Esophagus mucosa (tissue), 1 donor: ENCODE measurements at regions not wholly inside any gene's neighbourhood (a gene's known extent, or its start where the extent isn't known, plus 50 kb on each side); places are given as distances from the start of the nearest gene placed in this dataset.

Experiments used
- ATAC-seq: fragments of 200-7000 bp; cut with Tn5 transposase; one replicate; pipeline ENCODE4 v1.9.1; 2020
- donor health status: DM: yes; HTN: yes; CAD: no.

DNA sequence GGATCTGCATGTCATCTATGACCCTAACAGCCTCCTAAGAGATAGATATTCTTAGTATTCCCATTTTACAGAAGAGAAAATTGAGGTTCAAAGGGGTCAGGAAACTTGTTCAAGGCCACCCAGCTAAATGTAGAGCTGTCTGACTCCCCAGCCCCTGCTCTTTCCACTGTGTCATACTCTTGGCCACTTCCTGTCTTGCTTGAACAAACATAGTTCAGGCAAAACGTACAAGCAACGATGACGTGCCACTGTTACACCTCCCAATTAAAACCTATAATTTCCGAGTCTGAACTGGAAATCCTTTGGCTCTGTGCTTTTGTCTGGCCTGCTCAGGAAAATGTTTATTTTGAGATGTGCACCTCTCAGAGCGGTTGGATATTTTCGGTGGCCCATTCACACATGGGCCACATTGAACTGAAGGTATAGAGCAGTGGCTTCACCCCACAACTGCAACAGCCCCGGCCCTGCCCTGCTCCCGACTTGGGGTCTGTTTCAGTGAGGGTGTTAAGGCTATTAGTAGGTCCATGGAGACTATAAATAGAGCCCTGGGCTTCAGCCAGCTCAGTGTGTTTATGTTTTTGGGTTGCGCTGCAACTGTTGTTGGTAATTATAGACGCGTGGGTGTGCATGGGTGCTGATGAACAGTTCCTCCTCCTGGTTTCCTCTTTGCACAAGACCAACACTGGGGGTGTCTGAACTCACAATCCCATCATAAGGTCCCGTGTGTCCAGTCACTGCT is 172.3 kb upstream of the ADO start:
- ATAC-seq: peak; percentile 71

DNA sequence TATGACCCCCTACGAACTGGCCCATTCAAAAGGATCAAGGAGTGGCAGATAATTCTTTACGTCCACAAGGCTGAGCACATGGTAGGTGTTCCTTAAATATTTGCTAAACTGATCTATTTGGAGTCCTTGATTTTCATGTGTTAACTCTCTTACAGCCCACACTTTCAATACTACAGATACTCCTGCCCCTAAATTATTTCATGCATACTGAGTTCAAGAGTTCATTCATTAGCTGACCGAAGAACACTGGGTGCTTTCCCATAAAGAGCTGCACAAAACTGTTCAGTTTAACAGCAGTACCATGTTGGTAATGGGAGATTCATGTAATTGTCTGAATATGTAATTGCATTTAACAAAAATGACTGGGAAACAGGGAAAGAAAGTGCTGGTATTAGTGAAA is 170.5 kb upstream of the ADO start:
- ATAC-seq: no peak

DNA sequence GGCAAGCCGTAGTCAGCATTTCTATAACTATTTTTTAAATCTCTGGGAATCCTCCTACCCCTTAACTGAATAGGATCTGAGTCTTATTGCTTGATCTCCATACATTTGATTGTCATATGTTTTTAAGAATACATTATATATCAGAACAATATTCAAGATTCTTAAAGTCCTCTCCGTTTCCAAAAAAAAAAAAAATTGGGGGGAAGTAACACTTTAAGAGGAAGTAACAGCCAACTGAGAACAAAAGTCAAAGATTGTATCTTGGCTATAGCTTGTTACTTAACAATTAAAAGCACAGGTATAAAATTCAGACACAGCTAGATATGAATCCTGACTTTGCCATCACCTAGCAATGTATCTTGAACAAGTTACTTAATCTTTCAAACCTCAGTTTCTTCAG is 169.9 kb upstream of the ADO start:
- ATAC-seq: no peak

GRCh38 chr10:62635127-62635526 is 169.4 kb upstream of the ADO start:
- no peak for ATAC-seq

DNA sequence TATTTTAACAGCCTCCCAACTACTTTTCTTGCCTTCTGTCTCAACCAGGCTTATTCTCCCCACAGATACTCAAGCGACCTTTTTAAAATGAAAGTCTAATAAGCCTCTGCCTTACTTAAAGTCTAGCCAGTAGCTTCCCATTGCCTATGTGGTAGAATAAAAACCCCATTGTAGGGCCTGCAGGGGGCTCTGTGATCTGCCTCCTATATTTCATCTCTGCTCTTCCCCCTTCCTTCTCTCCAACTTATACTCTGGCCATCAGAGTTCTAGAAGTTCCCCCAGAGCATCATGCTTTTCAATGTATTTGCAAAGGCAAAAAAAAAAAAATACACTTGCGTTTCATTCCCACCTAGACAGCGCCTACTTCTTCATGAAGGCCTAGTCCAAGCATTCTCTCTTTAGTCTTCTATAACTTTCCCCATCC is 167.7 kb upstream of the ADO start:
- no peak for ATAC-seq

DNA sequence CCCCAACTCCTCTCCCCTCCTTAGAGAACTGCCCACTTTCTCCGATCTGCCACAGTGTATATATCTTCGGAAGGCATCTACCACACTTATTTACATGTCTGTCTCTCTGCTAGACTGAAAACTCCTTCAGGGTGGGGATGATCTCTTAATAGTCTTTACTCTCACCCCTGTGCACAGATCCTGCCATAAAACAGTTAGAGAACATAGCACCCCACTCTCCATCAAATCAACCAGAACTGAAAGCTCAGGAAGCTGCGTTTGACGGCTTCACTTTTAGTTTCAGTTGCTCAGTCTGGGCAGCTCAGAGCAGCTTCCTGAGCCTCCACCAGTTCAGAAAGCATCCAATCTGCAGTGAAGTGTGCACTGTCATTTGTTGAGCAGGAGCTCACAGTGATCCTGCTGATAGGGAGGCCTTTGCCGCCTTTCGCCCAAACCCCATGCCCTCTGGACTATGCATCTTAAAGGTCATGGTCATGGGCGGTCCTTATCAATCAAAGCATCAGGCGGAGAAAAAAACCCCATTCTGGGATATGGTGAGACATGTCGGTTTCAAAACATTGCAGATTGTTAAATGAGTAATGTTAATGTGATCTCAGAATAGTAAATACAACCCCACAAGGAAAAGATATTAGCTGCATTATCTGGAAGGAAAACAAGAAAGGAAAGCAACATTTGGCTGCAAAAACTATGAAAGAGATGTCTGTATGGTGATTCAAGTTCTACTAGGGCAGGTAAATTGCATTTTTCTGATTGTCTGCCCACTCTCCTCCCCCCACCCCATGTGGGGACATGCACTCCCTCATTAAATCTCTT is 167.1 kb upstream of the ADO start:
- ATAC-seq: peak; percentile 56

GRCh38 chr10:62638062-62638477 is 166.4 kb upstream of the ADO start:
- ATAC-seq: no peak

GRCh38 chr10:62639144-62639543 is 165.4 kb upstream of the ADO start:
- ATAC-seq: no peak

- no peak for ATAC-seq
These were observed 164.1 kb upstream of the ADO start for GRCh38 chr10:62640411-62640810.

DNA sequence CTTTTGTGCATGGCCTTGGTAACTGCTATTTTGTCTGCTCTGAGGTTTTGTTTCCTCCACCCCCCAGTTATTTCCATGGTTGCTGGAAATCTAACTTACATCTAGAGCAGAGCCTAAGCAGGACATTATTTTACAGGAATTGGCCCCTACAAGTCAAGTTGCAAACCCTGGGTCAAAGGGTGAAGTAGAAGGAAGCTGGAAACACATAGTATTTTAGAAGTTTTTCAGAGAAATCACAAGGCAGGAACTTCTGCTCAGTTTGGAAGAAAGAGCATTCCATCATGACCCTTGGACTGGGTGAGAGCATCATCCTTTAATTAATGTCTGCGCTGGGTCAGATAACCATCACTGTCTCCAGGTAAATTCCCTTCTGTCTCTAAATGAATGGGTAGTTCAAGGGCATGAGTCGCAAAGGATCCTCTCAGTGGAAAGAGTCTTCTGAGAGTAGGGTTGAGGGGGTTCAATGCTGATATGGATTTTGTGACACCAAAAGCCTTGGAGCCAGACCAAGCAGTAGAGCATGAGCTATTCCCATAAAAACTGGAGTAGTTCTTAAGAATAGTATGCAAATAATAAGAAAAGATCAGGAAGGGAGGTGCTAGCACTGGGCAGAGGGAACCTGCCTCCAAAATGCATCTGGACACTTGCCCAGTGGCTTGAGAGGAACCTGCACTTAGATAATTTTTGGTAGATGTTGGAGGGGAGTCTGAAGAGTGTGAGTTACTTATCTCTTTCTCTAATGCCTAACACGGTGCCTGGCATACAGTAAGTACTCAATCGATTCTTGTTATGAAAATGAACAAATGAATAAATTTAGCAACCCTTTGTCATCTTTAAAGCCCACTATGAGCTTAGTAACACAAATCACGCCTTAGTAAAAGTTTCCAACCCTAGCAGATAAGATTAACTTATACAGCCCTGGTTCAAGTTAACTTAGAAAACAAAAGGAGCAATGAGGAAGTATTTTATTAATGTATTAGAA is 160.6 kb upstream of the ADO start:
- no peak for ATAC-seq

DNA sequence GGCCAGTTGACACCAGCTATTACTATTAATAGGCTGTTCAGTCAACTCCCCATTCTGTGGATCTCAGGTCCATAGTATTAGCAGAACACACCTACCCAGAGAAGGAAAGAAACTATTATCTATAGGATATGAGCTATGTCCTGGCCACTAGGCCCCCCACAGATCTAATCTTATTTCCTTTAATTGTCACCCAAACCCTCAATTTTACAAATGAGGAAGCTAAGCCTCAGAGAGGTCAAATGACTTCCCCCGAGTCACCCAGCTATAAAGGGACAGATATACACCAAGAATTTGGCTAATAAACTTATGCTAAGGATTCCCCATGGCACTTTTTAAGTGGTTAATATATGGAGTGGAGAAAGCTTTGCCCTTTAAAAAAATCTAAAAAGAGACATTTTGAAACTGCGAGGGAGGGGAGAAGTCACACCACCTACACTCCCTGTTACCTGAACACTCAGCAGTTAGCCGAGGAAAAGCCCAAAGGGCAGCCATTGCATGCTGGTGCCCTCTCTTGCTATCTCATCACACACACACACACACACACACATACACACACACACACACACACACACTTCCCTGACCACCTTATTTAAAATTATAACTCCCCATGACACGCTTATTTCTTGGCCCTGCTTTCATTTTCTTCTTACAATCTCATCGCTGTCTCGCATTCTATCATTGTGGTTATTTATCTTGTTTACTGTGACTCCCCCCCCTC is 157.0 kb upstream of the ADO start:
- no peak for ATAC-seq

- no peak for ATAC-seq
These were observed 155.6 kb upstream of the ADO start for GRCh38 chr10:62648921-62649320.

DNA sequence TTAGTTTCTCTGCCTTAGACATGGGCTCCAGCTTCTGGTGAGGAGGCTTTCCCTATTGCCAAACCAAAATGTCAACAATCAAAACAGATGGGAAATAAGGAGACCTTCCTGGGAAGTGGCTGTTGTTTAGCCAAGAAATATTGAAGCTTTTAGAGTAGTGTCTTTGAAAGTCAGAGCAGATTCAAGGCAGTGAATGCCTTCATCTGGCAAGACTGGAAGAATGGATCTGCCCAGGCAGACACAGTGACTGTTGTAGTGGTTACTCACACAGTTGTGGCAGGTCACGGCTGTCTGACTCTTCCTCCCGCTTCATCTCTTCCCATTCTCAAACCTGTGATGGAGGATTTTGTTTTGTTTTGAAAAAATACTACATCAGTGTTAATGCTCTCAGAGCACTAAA is 154.1 kb upstream of the ADO start:
- no peak for ATAC-seq

DNA sequence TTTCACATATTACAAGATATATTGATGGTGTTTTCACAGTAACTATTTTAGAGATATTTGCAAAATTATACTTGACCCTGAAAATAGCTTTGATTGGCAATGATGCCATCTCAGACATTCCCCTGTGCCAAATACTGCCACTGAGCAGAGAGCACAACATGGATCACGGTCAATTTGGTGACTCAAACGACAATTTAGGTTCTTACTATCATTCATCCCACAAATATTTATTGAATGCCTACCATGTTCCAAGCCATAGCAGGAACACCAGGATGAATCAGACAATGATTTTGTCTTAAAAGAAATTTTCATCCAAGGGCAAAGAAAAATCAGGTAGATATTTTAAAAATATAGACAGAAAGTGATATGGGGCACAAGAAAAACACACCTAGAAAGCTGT is 153.2 kb upstream of the ADO start:
- ATAC-seq: no peak

DNA sequence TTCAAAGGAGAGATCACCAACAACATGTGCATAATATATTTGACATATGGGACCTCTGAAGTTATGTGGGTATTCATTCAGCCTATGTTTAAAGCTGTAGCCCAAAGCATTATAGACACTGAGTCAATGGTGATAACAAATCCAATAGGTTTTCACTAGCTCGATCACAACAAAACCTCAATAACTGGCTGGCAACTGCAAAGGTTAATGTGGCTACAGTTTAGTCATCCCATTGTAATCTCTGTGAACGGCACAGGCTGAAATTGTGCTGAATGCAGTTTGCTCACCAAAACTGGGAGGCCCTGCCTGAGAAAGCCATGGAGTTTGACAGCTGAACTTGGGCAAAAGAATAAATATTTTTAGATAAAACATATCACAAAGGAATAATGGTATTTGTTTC is 152.4 kb upstream of the ADO start:
- ATAC-seq: no peak

DNA sequence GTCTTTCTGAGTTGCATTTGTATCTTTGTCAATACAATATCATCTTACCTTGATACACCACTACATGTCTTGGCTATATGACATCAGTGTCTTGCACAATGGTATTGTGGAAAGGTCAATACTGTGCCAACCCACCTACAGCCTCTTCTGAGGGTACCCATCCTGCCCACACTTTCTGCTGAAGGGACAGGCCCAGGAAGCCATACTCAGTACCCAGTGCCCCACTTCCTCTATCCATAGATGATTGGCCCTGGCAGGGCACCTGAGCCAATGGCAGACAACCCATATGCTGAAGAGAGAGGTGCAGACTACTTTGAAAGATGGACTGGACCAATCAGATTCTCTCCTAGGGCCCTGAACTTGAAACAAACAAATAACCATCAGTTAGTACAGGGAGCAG is 152.0 kb upstream of the ADO start:
- ATAC-seq: no peak

- peak; percentile 35 for ATAC-seq
These were observed 151.3 kb upstream of the ADO start for GRCh38 chr10:62653254-62653653.

DNA sequence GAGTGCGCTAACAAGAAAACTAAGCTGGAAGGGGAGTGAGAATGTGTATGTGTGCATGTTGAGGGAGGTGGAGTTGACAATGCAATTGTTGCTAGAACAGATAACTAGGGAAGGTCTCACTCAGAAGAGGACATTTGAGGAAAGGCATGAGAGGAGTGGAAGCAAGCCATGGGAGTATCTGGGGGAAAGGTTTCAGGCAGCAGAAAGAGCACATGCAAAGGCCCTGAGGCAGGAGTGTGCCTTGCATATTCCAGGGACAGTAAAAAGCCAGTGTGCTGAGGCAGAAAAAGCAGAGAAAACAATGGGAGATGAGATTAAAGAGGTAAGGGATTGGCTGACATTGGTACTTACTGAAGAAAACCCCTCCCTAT is 149.6 kb upstream of the ADO start:
- ATAC-seq: no peak

- no peak for ATAC-seq
These were observed 149.1 kb upstream of the ADO start for GRCh38 chr10:62655337-62655994.

DNA sequence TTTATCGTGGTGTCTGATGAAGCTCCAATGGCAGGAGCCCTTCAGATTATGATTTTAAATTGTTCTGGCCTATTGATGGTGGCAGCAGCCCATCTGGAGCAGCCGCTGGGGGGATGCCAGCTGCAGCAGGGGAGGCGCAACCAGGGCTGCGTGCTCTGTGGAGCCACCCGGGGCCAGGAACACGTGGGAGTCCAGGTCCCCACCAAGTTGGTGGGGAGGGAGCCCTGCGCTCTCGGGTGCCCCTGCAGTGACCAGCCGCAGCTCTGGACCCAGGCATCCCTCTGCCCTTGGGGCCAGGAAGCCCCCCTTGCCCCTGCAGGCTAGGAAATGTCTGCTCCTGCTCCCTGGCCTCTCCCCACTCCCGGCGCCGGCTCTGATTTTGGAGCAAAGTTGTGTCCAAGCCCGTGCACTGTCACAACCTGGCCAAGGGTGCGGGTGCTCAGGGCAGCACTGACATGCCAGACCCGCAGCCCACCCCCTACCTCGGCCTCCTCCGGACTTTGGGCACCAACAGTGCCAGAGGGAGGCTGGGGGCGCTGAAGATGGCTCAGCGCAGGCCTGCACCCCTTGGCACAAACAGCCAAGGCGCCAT is 147.2 kb upstream of the ADO start:
- peak; percentile 10 for ATAC-seq

- ATAC-seq: no peak
These were observed 146.0 kb upstream of the ADO start for GRCh38 chr10:62658516-62658915.
